GM23248 (cell line): ENCODE measurements at regions not wholly inside any gene's neighbourhood (a gene's known extent, or its start where the extent isn't known, plus 50 kb on each side); places are given as distances from the start of the nearest gene placed in this dataset.

Experiments used
- EZH2 ChIP-seq: fragments of 200-600 bp; sonication (generic); IDR thresholded peaks from 2 replicates; pipeline ENCODE4 v1.6.1; 2018; ENCODE audit warnings: antibody characterized with exemption, mild to moderate bottlenecking; ENCODE audit not compliant: insufficient read depth, poor library complexity, severe bottlenecking
- EZH2phosphoT487 ChIP-seq: fragments of 200-600 bp; sonication (generic); IDR thresholded peaks from 2 replicates; pipeline ENCODE4 v1.6.1; 2018; ENCODE audit warnings: antibody characterized with exemption, moderate library complexity, mild to moderate bottlenecking, low read depth; ENCODE audit not compliant: insufficient read depth

- TF ChIP-seq EZH2 (no peak), EZH2phosphoT487 (no peak)
These were observed 150.0 kb upstream of the BLID start for GRCh38 chr11:122265981-122266380.
